K562 (cell line): ENCODE measurements at regions not wholly inside any gene's neighbourhood (a gene's known extent, or its start where the extent isn't known, plus 50 kb on each side); places are given as distances from the start of the nearest gene placed in this dataset.

ENCODE experiments used
- ATAC-seq: fragments of 200-7000 bp; cut with Tn5 transposase; 3 replicates; pipeline ENCODE4 v1.9.1; 2020; ENCODE audit warnings: moderate library complexity
- BruUV-seq: library from RNA; stranded (reverse); fragments of 400-500 nt; replicated peaks from 2 replicates; lab custom pipeline; 2021; lab: Mats Ljungman, UMichigan
- CTCF ChIA-PET: fragments of 300-600 bp; formaldehyde crosslinking; extraction: SDS; loops from one replicate; lab custom pipeline; 2021; ENCODE audit warnings: low intra/inter-chr PET ratio; lab: Yijun Ruan, JAX
- POLR2A ChIA-PET: fragments of 300-600, 350-650 bp; sonication (Branson Sonifier 250); formaldehyde crosslinking; extraction: SDS; loops from one replicate; lab custom pipeline; 2021; ENCODE audit warnings: antibody characterized with exemption, inconsistent platforms; lab: Yijun Ruan, JAX
- DNase-seq, 4 experiments: peaks; one replicate each; pipeline versions ENCODE4 v3.0.0 to v3.0.0-alpha.2; 2011 to 2018; ENCODE audit warnings: low spot score in 3 of 4, mixed read lengths in 3 of 4; ENCODE audit errors: extremely low read depth in 1 of 4
- FAIRE-seq: peaks from 2 replicates; lab custom pipeline; 2011; peaks lifted over from hg19 to GRCh38; lab: Jason Lieb, UNC
- H2AFZ ChIP-seq: 2 replicates; pipeline ENCODE4 v1.6.0; 2011; ENCODE audit warnings: low read depth, low read length, control low read depth, inconsistent platforms
- H3K27ac ChIP-seq: fragments of 200-600 bp; 3 replicates; pipeline ENCODE4 v1.8.0; 2011; ENCODE audit warnings: low read depth, mild to moderate bottlenecking, control low read depth, inconsistent platforms, low read length, moderate library complexity, mixed read lengths; ENCODE audit errors: extremely low read depth
- H3K27me3 ChIP-seq, 2 experiments: fragments of 300-600 bp in 1 of 2; 2 replicates in 1 of 2; 3 replicates in 1 of 2; pipeline versions ENCODE4 v1.6.0 to v1.8.0; 2011; ENCODE audit warnings: inconsistent platforms in 2 of 2, low read length in 2 of 2, mild to moderate bottlenecking in 1 of 2, mixed read lengths in 1 of 2, moderate library complexity in 1 of 2; ENCODE audit not compliant: control insufficient read depth in 2 of 2, insufficient read depth in 2 of 2
- H3K36me3 ChIP-seq: fragments of 300-600 bp; 3 replicates; pipeline ENCODE4 v1.8.0; 2011; ENCODE audit warnings: mild to moderate bottlenecking, low read length, inconsistent platforms; ENCODE audit not compliant: control insufficient read depth, insufficient read depth
- H3K4me1 ChIP-seq, 2 experiments: fragments of 200-600 bp in 1 of 2; replicated peaks in 1 of 2; 2 replicates in 1 of 2; 3 replicates in 1 of 2; pipeline versions ENCODE4 v1.5.1 to v1.8.0; 2011; ENCODE audit warnings: inconsistent platforms in 2 of 2, low read length in 2 of 2, mild to moderate bottlenecking in 1 of 2, mixed read lengths in 1 of 2, moderate library complexity in 1 of 2; ENCODE audit not compliant: control insufficient read depth in 2 of 2, insufficient read depth in 2 of 2
- H3K4me2 ChIP-seq: 2 replicates; pipeline ENCODE4 v1.6.1; 2011; ENCODE audit warnings: low read length, control low read depth, inconsistent platforms, mixed read lengths; ENCODE audit not compliant: insufficient read depth
- H3K4me3 ChIP-seq: fragments of 200-600 bp; sonication (generic), shearing (Covaris generic); 2 replicates; pipeline ENCODE4 v1.5.1; 2016; ENCODE audit warnings: control low read depth, inconsistent platforms
- H3K79me2 ChIP-seq: fragments of 200-600 bp; 3 replicates; pipeline ENCODE4 v1.8.0; 2011; ENCODE audit warnings: low read length, inconsistent platforms; ENCODE audit not compliant: control insufficient read depth, insufficient read depth
- H3K9ac ChIP-seq, 2 experiments: 2 replicates each; pipeline versions ENCODE4 v1.6.0 to v1.6.1; 2011; ENCODE audit warnings: low read depth in 2 of 2, low read length in 2 of 2, control low read depth in 1 of 2, inconsistent platforms in 1 of 2, mild to moderate bottlenecking in 1 of 2, mixed read lengths in 1 of 2; ENCODE audit not compliant: insufficient read depth in 1 of 2
- H3K9me1 ChIP-seq: one replicate; pipeline ENCODE4 v1.6.0; 2011; ENCODE audit warnings: inconsistent platforms, mild to moderate bottlenecking, low read length, moderate library complexity; ENCODE audit not compliant: control insufficient read depth, insufficient read depth
- H3K9me3 ChIP-seq: replicated peaks from 2 replicates; pipeline ENCODE4 v1.5.1; 2011; ENCODE audit warnings: low read depth, low read length, inconsistent platforms; ENCODE audit not compliant: control insufficient read depth, insufficient read depth
- H4K20me1 ChIP-seq: replicated peaks from 2 replicates; pipeline ENCODE4 v1.6.1; 2011; ENCODE audit warnings: low read length, inconsistent platforms, mixed read lengths; ENCODE audit not compliant: control insufficient read depth, insufficient read depth
- GATAD2A ChIP-seq: fragments of 450-650 bp; IDR thresholded peaks from 2 replicates; pipeline ENCODE4 v1.6.1; 2017
- RNF2 ChIP-seq: sonication (generic); IDR thresholded peaks from 2 replicates; pipeline ENCODE4 v1.6.1; 2016
- SNRNP70 ChIP-seq: fragments of 200-400 bp; formaldehyde crosslinking; optimal IDR thresholded peaks from 2 replicates; pipeline ENCODE3; 2017; ENCODE audit warnings: low read depth, low read length
- STAT5A ChIP-seq: IDR thresholded peaks from 2 replicates; pipeline ENCODE4 v1.6.1; 2012; ENCODE audit warnings: low read length, inconsistent platforms, borderline replicate concordance
- ZEB2 ChIP-seq: fragments of 450-650 bp; IDR thresholded peaks from 2 replicates; pipeline ENCODE4 v1.6.1; 2016
- ZNF174 ChIP-seq: fragments of 250-450 bp; sonication (Bioruptor Pico); IDR thresholded peaks from 2 replicates; pipeline ENCODE4 v1.4.0; 2020; ENCODE audit warnings: mild to moderate bottlenecking
- ZNF41 ChIP-seq: fragments of 250-450 bp; sonication (Bioruptor Pico); conservative IDR thresholded peaks from 2 replicates; pipeline ENCODE4 v1.4.0; 2020; ENCODE audit warnings: mild to moderate bottlenecking
- WGBS: fragments of 100-300 bp; shearing (Covaris generic); methylation state at CpG from one replicate; pipeline ENCODE4 v1.1.6; 2016; ENCODE audit warnings: low coverage, mixed read lengths; ENCODE audit not compliant: insufficient coverage; ENCODE audit errors: missing lambda C conversion rate; 5-methylcytosine and 5-hydroxymethylcytosine counted together
- in situ Hi-C: fragments of 300-500 bp; cut with MboI; formaldehyde crosslinking; loops from 4 replicates; pipeline ENCODE4 v1.15.0; 2018; ENCODE audit warnings: inconsistent platforms, mixed read lengths
- intact Hi-C: fragments of 100-400 bp; cut with micrococcal nuclease; formaldehyde crosslinking; loops from 2 replicates; pipeline ENCODE4 v1.14.2; 2022
- TF ChIP-seq, protein P1 (sequence below): fragments of 450-650 bp; IDR thresholded peaks from 2 replicates; pipeline ENCODE4 v1.6.1; 2016; ENCODE audit warnings: mild to moderate bottlenecking
- TF ChIP-seq, protein P2 (sequence below): fragments of 450-650 bp; formaldehyde crosslinking; IDR thresholded peaks from 2 replicates; pipeline ENCODE4 v1.4.0; 2020; ENCODE audit warnings: mild to moderate bottlenecking
- TF ChIP-seq, protein P3 (sequence below): fragments of 250-450 bp; sonication (Bioruptor Pico); IDR thresholded peaks from 2 replicates; pipeline ENCODE4 v1.4.0; 2020
- TF ChIP-seq, protein P4 (sequence below): sonication (generic); formaldehyde crosslinking; IDR thresholded peaks from 2 replicates; pipeline ENCODE4 v1.9.0; 2022; ENCODE audit warnings: mild to moderate bottlenecking, missing genetic modification reagents

DNA sequence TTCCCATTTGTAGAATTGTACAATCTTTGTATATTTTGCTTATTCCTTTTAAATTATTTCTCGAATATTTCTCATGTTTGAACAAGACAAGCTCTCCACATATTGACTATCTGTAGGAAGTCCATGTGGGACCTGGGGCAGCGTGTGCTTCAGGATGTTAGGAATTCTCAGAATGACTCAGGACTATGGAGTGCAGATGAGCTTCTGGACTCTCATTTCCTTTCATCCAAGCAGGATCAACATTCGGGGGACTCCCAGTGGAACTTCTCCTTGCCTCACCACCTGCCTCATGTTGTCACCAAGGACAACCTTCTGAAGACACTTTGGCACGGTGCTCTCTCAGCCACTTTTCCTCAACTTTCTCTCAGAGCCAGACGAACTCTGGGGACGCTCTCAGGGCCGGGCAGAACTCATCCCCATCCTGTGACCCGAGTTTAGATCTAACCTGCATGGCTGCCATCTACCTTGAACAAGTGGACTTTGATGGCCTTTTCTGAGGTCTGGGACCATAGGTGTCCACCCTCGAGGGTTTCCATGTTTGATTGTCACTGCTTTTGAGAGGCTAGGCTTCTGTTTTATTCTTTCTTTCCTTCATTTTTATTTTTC is 441.7 kb downstream of the IRS2 start:
- in situ Hi-C loops: no loop called here
- H3K4me1 ChIP-seq: no peaks in the 10 kb centered on the region
- ChIA-PET CTCF (no interaction called here), POLR2A (no interaction called here)
- H3K9me1 ChIP-seq: no peaks in the 10 kb centered on the region
- no peaks in the 10 kb centered on the region for H3K79me2 ChIP-seq
- intact Hi-C loops: no loop called here
- no peaks in the 10 kb centered on the region for H3K9me3 ChIP-seq
- ATAC-seq: no peak
- no peak overlapping the region for H2AFZ ChIP-seq
- 0% methylated on average over 9 of the region's 9 CpGs for WGBS
- no peak overlapping the region for H3K4me2 ChIP-seq
- H3K36me3 ChIP-seq: no peaks in the 10 kb centered on the region
- no peaks in the 10 kb centered on the region for H3K27me3 ChIP-seq
- no peak overlapping the region for H3K4me3 ChIP-seq
- H3K27ac ChIP-seq: no peak overlapping the region
- no peak for DNase-seq
- no peaks in the 10 kb centered on the region for H4K20me1 ChIP-seq
- TF ChIP-seq, protein P1, sequence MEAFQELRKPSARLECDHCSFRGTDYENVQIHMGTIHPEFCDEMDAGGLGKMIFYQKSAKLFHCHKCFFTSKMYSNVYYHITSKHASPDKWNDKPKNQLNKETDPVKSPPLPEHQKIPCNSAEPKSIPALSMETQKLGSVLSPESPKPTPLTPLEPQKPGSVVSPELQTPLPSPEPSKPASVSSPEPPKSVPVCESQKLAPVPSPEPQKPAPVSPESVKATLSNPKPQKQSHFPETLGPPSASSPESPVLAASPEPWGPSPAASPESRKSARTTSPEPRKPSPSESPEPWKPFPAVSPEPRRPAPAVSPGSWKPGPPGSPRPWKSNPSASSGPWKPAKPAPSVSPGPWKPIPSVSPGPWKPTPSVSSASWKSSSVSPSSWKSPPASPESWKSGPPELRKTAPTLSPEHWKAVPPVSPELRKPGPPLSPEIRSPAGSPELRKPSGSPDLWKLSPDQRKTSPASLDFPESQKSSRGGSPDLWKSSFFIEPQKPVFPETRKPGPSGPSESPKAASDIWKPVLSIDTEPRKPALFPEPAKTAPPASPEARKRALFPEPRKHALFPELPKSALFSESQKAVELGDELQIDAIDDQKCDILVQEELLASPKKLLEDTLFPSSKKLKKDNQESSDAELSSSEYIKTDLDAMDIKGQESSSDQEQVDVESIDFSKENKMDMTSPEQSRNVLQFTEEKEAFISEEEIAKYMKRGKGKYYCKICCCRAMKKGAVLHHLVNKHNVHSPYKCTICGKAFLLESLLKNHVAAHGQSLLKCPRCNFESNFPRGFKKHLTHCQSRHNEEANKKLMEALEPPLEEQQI: no peak
- TF ChIP-seq, protein P2, sequence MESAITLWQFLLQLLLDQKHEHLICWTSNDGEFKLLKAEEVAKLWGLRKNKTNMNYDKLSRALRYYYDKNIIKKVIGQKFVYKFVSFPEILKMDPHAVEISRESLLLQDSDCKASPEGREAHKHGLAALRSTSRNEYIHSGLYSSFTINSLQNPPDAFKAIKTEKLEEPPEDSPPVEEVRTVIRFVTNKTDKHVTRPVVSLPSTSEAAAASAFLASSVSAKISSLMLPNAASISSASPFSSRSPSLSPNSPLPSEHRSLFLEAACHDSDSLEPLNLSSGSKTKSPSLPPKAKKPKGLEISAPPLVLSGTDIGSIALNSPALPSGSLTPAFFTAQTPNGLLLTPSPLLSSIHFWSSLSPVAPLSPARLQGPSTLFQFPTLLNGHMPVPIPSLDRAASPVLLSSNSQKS (CRISPR knock-in tag): no peak
- TF ChIP-seq ZNF41 (CRISPR knock-in tag) (no peak), GATAD2A (no peak), ZNF174 (CRISPR knock-in tag) (no peak), ZEB2 (no peak), SNRNP70 (no peak), RNF2 (no peak), STAT5A (no peak)
- TF ChIP-seq, protein P3, sequence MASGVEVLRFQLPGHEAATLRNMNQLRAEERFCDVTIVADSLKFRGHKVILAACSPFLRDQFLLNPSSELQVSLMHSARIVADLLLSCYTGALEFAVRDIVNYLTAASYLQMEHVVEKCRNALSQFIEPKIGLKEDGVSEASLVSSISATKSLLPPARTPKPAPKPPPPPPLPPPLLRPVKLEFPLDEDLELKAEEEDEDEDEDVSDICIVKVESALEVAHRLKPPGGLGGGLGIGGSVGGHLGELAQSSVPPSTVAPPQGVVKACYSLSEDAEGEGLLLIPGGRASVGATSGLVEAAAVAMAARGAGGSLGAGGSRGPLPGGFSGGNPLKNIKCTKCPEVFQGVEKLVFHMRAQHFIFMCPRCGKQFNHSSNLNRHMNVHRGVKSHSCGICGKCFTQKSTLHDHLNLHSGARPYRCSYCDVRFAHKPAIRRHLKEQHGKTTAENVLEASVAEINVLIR (CRISPR knock-in tag): no peak
- TF ChIP-seq, protein P4, sequence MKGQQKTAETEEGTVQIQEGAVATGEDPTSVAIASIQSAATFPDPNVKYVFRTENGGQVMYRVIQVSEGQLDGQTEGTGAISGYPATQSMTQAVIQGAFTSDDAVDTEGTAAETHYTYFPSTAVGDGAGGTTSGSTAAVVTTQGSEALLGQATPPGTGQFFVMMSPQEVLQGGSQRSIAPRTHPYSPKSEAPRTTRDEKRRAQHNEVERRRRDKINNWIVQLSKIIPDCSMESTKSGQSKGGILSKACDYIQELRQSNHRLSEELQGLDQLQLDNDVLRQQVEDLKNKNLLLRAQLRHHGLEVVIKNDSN (CRISPR knock-in tag): no peak
- H3K9ac ChIP-seq: no peak overlapping the region
- no TSS peak for BruUV-seq
- FAIRE-seq: no peak
